CD4-positive, alpha-beta T cell (primary cell): ENCODE measurements at regions not wholly inside any gene's neighbourhood (a gene's known extent, or its start where the extent isn't known, plus 50 kb on each side); places are given as distances from the start of the nearest gene placed in this dataset.

Source experiments
- ATAC-seq: fragments of 200-7000 bp; cut with Tn5 transposase; one replicate; pipeline ENCODE4 v1.10.0; 2022; ENCODE audit warnings: mild to moderate bottlenecking; ENCODE audit not compliant: poor library complexity
- CTCF ChIA-PET: fragments of 350-600 bp; sonication (Branson Sonifier 250); formaldehyde crosslinking; loops from one replicate; lab custom pipeline; 2021; ENCODE audit warnings: antibody characterized with exemption, inconsistent platforms; lab: Charles Lee
- POLR2A ChIA-PET: fragments of 350-600 bp; sonication (Branson Sonifier 250); formaldehyde crosslinking; loops from one replicate; lab custom pipeline; 2021; ENCODE audit warnings: antibody characterized with exemption, inconsistent platforms; lab: Charles Lee
- DNase-seq, 14 experiments: peaks; one replicate each; pipeline ENCODE4 v3.0.0-alpha.2; 2013 to 2020; ENCODE audit warnings: mixed read lengths in 2 of 14
- H3K27ac ChIP-seq, 2 donors: one replicate each; pipeline versions ENCODE4 v1.5.1 to v1.7.0; 2013; ENCODE audit warnings: low read length in 2 of 2, low read depth in 1 of 2, mild to moderate bottlenecking in 1 of 2
- H3K27me3 ChIP-seq, 2 experiments: 1 replicate in 1 of 2; 2 replicates in 1 of 2; pipeline versions ENCODE4 v1.6.1 to v1.7.0; 2013; ENCODE audit warnings: low read length in 2 of 2, control low read depth in 1 of 2, mild to moderate bottlenecking in 1 of 2, moderate library complexity in 1 of 2; ENCODE audit not compliant: insufficient read depth in 2 of 2, control insufficient read depth in 1 of 2
- H3K36me3 ChIP-seq: one replicate; pipeline ENCODE4 v1.6.1; 2013; ENCODE audit warnings: low read length, control low read depth; ENCODE audit not compliant: insufficient read depth
- H3K4me1 ChIP-seq: one replicate; pipeline ENCODE4 v1.6.1; 2013; ENCODE audit warnings: low read length, control low read depth; ENCODE audit not compliant: insufficient read depth
- H3K4me3 ChIP-seq: one replicate; pipeline ENCODE4 v1.5.1; 2013; ENCODE audit warnings: mild to moderate bottlenecking, low read length, moderate library complexity
- H3K9me3 ChIP-seq, 2 experiments: 1 replicate in 1 of 2; 2 replicates in 1 of 2; pipeline versions ENCODE4 v1.6.1 to v1.7.0; 2013; ENCODE audit warnings: low read length in 2 of 2, mild to moderate bottlenecking in 2 of 2, control low read depth in 1 of 2, moderate library complexity in 1 of 2; ENCODE audit not compliant: control insufficient read depth in 1 of 2, insufficient read depth in 1 of 2
- H3K27ac Mint-ChIP-seq: one replicate; pipeline ENCODE4 v1.8.0; 2020; ENCODE audit warnings: mixed read lengths
- H3K27me3 Mint-ChIP-seq: one replicate; pipeline ENCODE4 v1.8.0; 2021; ENCODE audit warnings: mixed read lengths
- H3K36me3 Mint-ChIP-seq: one replicate; pipeline ENCODE4 v1.8.0; 2021; ENCODE audit warnings: low read depth, mixed read lengths
- H3K4me1 Mint-ChIP-seq: one replicate; pipeline ENCODE4 v1.8.0; 2021; ENCODE audit warnings: low read depth, mixed read lengths
- H3K4me3 Mint-ChIP-seq: one replicate; pipeline ENCODE4 v1.8.0; 2020; ENCODE audit warnings: mild to moderate bottlenecking, mixed read lengths
- H3K9me3 Mint-ChIP-seq: one replicate; pipeline ENCODE4 v1.8.0; 2020; ENCODE audit warnings: mixed read lengths
- intact Hi-C, 2 experiments: fragments of 100-400 bp; cut with DNase I in 1 of 2; cut with micrococcal nuclease in 1 of 2; formaldehyde crosslinking; loops; one replicate each; pipeline versions ENCODE4 v1.15.1 to v1.9.0; 2023 to 2025; cut with DNase I, micrococcal nuclease
- TF ChIP-seq, protein P1 (sequence below): fragments of 200-600 bp; IDR thresholded peaks from one replicate; pipeline ENCODE4 v1.8.0; 2022; ENCODE audit warnings: antibody characterized with exemption, mild to moderate bottlenecking

DNA sequence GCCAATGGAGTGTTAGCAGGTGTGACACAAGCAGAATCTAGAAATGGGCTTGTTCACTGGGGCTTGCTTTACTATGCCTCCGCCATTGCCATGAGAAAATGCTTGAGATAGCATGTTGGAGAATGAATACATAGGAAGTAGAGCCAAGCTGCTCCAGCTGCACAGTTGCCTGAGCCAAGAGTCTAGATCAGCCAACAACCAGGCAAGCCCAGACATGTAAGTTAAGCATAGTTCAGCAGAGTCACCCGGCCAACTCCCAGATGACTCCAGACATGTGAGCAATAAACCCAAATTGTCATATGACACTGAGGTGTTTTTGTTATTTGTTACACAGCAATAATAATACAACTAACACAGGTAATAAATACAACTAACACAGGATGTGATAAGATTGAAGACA is 167.9 kb downstream of the HAO1 start:
- CTCF ChIA-PET: no interaction called here
- no peaks in the 10 kb centered on the region for H3K4me1 Mint-ChIP-seq
- no peaks in the 10 kb centered on the region for H3K27me3 ChIP-seq
- peaks cover 3% of the 10 kb centered on the region for H3K9me3 Mint-ChIP-seq
- no peaks in the 10 kb centered on the region for H3K36me3 Mint-ChIP-seq
- TF ChIP-seq, protein P1, sequence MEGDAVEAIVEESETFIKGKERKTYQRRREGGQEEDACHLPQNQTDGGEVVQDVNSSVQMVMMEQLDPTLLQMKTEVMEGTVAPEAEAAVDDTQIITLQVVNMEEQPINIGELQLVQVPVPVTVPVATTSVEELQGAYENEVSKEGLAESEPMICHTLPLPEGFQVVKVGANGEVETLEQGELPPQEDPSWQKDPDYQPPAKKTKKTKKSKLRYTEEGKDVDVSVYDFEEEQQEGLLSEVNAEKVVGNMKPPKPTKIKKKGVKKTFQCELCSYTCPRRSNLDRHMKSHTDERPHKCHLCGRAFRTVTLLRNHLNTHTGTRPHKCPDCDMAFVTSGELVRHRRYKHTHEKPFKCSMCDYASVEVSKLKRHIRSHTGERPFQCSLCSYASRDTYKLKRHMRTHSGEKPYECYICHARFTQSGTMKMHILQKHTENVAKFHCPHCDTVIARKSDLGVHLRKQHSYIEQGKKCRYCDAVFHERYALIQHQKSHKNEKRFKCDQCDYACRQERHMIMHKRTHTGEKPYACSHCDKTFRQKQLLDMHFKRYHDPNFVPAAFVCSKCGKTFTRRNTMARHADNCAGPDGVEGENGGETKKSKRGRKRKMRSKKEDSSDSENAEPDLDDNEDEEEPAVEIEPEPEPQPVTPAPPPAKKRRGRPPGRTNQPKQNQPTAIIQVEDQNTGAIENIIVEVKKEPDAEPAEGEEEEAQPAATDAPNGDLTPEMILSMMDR: no peak
- no peak overlapping the region for H3K27ac ChIP-seq
- no peak overlapping the region for H3K27ac Mint-ChIP-seq
- intact Hi-C loops: no loop called here
- peaks cover 0 to 7% of the 10 kb centered on the region in 2 experiments for H3K9me3 ChIP-seq
- H3K27me3 Mint-ChIP-seq: no peaks in the 10 kb centered on the region
- POLR2A ChIA-PET: no interaction called here
- ATAC-seq: no peak
- DNase-seq: no peak
- no peaks in the 10 kb centered on the region for H3K36me3 ChIP-seq
- H3K4me3 Mint-ChIP-seq: no peak overlapping the region
- no peaks in the 10 kb centered on the region for H3K4me1 ChIP-seq
- H3K4me3 ChIP-seq: no peak overlapping the region

DNA sequence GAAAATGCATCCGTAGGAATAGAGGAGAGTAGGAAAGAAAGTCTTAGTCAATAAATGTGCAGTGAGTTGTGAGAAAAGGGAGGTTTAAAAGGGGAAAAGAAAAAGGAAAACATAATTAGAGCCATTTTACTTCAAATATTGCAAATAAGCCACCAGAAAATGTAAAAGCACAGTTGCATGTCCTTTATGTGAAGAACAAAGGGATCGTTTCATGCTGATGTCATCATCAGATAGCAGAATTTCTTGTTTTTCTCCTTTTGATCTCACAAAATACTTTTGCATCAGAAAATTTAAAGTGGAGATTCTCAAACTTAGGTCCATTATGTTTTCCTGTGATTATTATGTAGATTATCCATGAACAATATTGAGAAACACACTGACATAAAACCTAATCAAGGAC is 166.7 kb downstream of the HAO1 start:
- TF ChIP-seq, protein P1: no peak
- no peak overlapping the region for H3K27ac Mint-ChIP-seq
- H3K4me1 Mint-ChIP-seq: no peaks in the 10 kb centered on the region
- peaks cover 2% of the 10 kb centered on the region for H3K9me3 Mint-ChIP-seq
- H3K4me3 ChIP-seq: no peak overlapping the region
- H3K27me3 ChIP-seq: no peaks in the 10 kb centered on the region
- H3K27me3 Mint-ChIP-seq: no peaks in the 10 kb centered on the region
- H3K27ac ChIP-seq: no peak overlapping the region
- CTCF ChIA-PET: no interaction called here
- no peak for DNase-seq
- no peaks in the 10 kb centered on the region for H3K36me3 ChIP-seq
- intact Hi-C loops: no loop called here
- no peak for ATAC-seq
- POLR2A ChIA-PET: no interaction called here
- no peak overlapping the region for H3K4me3 Mint-ChIP-seq
- peaks cover 0 to 7% of the 10 kb centered on the region in 2 experiments for H3K9me3 ChIP-seq
- no peaks in the 10 kb centered on the region for H3K4me1 ChIP-seq
- H3K36me3 Mint-ChIP-seq: no peaks in the 10 kb centered on the region

DNA sequence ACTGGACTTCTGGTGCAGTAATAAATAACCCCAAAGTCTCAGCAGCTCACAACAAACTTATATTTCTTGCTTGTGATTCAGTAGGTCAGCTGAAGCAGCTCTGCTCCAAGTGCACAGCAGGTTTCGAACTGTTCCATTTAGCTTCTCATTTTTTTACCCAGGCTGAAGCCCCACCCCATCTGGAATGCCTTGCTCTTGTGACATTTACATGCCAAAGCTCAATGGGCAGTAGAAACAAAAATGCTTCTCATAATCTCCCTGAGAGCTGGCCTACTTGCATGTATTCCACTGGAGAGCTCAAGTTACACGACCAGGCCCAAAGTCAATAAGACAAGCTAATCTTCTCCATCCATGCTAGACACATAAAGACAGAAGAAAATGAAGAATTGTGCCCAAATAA is 165.2 kb downstream of the HAO1 start:
- Histone ChIP-seq H3K27me3 (no peaks in the 10 kb centered on the region), H3K4me3 (no peak overlapping the region), H3K36me3 (no peaks in the 10 kb centered on the region), H3K4me1 (no peaks in the 10 kb centered on the region), H3K9me3 (peaks cover 0 to 7% of the 10 kb centered on the region in 2 experiments), H3K27ac (no peak overlapping the region)
- TF ChIP-seq, protein P1: no peak
- Mint-ChIP-seq H3K4me1 (no peaks in the 10 kb centered on the region), H3K27ac (no peak overlapping the region), H3K9me3 (peaks cover 2% of the 10 kb centered on the region), H3K36me3 (no peaks in the 10 kb centered on the region), H3K4me3 (no peak overlapping the region), H3K27me3 (no peaks in the 10 kb centered on the region)
- CTCF ChIA-PET: no interaction called here
- POLR2A ChIA-PET: no interaction called here
- intact Hi-C loops: no loop called here
- DNase-seq (no peak), ATAC-seq (no peak)
